ENCODE measurements at regions not wholly inside any gene's neighbourhood (a gene's known extent, or its start where the extent isn't known, plus 50 kb on each side); places are given as distances from the start of the nearest gene placed in this dataset.

- TF ChIP-seq CTCF (IDR thresholded peaks at IDR 0.05; ENCODE audit: extremely low read depth, missing control alignments) = no peak
- DNase-seq (ENCODE audit: low spot score) = no peak
Observed at GRCh38 chr16:72615856-72616255, 432.1 kb downstream of the ZFHX3 start.

GRCh38 chr16:72612718-72613117, 435.2 kb downstream of the ZFHX3 start:
- DNase-seq (ENCODE audit: low spot score) = no peak
- TF ChIP-seq CTCF (IDR thresholded peaks at IDR 0.05; ENCODE audit: extremely low read depth, missing control alignments) = no peak

- no peak for TF ChIP-seq CTCF (IDR thresholded peaks at IDR 0.05; ENCODE audit: extremely low read depth, missing control alignments)
- no peak for DNase-seq (ENCODE audit: low spot score)
Observed at GRCh38 chr16:72612256-72612655, 435.7 kb downstream of the ZFHX3 start.

GRCh38 chr16:72609933-72610332, 438.0 kb upstream of the PMFBP1 start:
- no peak for DNase-seq (ENCODE audit: low spot score)
- no peak for TF ChIP-seq CTCF (IDR thresholded peaks at IDR 0.05; ENCODE audit: extremely low read depth, missing control alignments)

- no peak for DNase-seq (ENCODE audit: low spot score)
- no peak for TF ChIP-seq CTCF (IDR thresholded peaks at IDR 0.05; ENCODE audit: extremely low read depth, missing control alignments)
Observed at GRCh38 chr16:72609066-72609465, 437.1 kb upstream of the PMFBP1 start.

- TF ChIP-seq CTCF (IDR thresholded peaks at IDR 0.05; ENCODE audit: extremely low read depth, missing control alignments) = no peak
- DNase-seq (ENCODE audit: low spot score) = no peak
Observed at GRCh38 chr16:72604375-72604774, 432.4 kb upstream of the PMFBP1 start.

- no peak for TF ChIP-seq CTCF (IDR thresholded peaks at IDR 0.05; ENCODE audit: extremely low read depth, missing control alignments)
- no peak for DNase-seq (ENCODE audit: low spot score)
Observed at GRCh38 chr16:72602499-72602898, 430.5 kb upstream of the PMFBP1 start.

Data from GM20000 (cell line).